Astrocyte of the cerebellum (primary cell): ENCODE measurements at regions not wholly inside any gene's neighbourhood (a gene's known extent, or its start where the extent isn't known, plus 50 kb on each side); places are given as distances from the start of the nearest gene placed in this dataset.

Source experiments
- DNase-seq: peaks from one replicate; pipeline ENCODE4 v3.0.0-alpha.2; 2011; ENCODE audit warnings: low read depth
- H3K4me3 ChIP-seq: 2 replicates; pipeline ENCODE4 v1.5.1; 2011; ENCODE audit warnings: mild to moderate bottlenecking, low read depth, low read length, moderate library complexity
- in situ Hi-C: cut with HindIII; loops from 2 replicates; pipeline ENCODE4 v1.10.0; 2017; ENCODE audit warnings: low sequenced_read_pairs
- TF ChIP-seq, protein P1 (sequence below): IDR thresholded peaks from 2 replicates; pipeline ENCODE4 v1.5.1; 2012; ENCODE audit warnings: low read length, low read depth, moderate library complexity, mild to moderate bottlenecking; ENCODE audit errors: missing control alignments

DNA sequence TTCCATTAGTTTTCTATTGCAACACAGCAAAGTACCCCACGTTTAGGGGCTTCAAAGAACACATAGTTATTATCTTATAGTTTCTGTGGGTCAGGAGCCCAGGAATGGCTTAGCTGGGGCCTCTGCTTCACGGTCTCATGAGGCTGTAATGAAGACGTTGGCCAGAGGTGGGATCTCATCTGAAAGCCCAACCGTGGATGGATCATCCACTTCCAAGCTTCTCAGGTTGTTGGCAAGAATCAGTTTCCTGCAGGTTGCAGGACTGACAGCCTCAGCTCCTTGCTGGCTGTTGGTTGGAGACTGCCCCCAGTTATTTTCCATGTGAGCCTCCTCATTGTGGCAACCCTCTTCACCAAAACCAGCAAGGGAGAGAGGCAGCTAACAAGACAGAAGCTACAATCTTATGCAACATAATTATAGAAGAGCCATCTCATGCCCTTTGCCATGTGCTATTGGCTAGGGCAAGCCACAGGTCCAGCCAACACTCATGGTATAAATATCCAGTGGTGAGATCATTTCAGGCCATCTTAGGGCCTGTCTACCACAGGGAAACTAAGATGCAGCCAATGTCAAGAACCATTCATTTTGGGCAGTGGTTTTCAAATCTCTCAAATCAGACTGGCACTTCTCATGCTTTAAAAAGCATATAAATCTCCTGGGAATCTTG, 452.4 kb downstream of the MED13L start:
- DNase-seq: no peak
- no peak overlapping the region for H3K4me3 ChIP-seq
- TF ChIP-seq, protein P1, sequence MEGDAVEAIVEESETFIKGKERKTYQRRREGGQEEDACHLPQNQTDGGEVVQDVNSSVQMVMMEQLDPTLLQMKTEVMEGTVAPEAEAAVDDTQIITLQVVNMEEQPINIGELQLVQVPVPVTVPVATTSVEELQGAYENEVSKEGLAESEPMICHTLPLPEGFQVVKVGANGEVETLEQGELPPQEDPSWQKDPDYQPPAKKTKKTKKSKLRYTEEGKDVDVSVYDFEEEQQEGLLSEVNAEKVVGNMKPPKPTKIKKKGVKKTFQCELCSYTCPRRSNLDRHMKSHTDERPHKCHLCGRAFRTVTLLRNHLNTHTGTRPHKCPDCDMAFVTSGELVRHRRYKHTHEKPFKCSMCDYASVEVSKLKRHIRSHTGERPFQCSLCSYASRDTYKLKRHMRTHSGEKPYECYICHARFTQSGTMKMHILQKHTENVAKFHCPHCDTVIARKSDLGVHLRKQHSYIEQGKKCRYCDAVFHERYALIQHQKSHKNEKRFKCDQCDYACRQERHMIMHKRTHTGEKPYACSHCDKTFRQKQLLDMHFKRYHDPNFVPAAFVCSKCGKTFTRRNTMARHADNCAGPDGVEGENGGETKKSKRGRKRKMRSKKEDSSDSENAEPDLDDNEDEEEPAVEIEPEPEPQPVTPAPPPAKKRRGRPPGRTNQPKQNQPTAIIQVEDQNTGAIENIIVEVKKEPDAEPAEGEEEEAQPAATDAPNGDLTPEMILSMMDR: no peak
- in situ Hi-C loops: no loop called here

DNA sequence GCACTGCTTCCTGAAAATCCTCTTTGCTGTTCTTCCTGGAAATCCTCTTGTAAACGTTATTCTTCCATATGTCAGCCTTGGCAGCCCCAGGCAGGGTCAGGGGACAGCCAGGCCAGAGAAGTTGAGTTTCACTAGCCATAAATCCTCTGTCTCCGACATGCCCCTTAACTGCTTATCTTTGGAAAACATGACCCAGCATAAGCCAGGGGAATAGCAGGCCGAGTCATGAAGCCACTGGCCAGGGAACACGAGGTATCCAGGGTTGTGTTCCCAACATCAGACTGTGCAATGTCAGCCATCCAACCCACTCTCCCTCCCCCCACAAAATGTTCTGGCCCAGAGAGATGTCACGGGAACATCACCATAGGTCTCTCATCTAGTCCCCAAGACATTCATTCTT, 453.9 kb downstream of the MED13L start:
- TF ChIP-seq, protein P1: no peak
- in situ Hi-C loops: no loop called here
- no peak overlapping the region for H3K4me3 ChIP-seq
- no peak for DNase-seq

DNA sequence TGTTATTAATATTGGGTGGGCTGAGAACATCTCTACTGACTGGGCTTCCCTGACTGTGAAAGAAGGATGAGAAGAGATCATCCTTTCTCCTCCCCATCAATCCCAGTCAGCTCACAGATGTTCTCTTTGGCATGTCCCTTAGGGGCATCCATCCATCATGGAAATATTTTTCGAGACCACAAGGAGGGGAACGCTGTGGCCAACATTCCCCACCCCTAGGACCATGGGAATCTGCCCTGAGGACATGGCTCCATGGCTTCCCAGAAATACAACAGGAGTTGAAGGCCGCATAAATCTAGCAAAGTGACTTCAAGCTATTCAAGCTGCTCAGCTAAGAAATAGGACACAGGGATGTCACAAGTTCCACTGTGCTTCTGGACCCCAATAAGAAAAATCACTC, 456.8 kb downstream of the MED13L start:
- in situ Hi-C loops: no loop called here
- TF ChIP-seq, protein P1: no peak
- no peak for DNase-seq

DNA sequence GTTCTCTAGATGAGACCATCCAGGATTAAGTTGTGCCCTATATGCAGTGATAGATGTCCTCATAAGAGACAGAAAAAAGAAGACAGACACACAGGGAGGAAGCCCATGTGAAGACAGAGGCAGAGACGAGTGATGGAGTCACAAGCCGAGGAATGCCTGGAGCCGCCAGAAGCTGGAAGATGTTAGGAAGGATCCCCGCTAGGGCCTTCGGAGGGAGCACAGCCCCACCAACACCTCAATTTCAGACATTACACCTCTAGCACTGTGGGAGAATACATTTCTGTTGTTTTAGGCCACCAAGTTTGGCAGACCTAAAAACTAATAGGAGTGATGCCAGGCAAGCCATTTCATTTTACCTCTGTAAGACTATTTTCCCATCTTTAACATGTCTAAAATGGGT, 458.5 kb downstream of the MED13L start:
- TF ChIP-seq, protein P1: no peak
- DNase-seq: no peak
- no peak overlapping the region for H3K4me3 ChIP-seq
- in situ Hi-C loops: no loop called here

More for the DNA sequence above, 456.8 kb downstream of the MED13L start:
- no peak overlapping the region for H3K4me3 ChIP-seq

DNA sequence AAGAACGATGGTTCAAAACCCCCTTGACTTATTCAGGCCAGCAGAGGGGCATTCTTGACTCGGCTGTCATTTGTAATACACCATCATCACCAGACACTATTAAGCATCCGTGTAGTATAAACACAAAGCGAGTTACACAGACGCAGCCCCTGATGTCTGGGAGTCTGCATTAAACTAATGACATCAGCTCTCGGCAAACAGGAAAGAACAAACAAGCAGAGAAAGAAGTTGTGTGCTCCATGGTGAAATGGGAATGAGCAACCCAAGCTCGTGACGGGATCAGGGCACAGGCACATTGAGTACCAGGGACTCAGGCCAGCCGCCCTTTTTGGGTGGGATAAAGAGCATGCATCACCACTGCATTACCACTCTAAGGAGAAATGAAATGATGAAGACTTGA, 460.1 kb downstream of the MED13L start:
- TF ChIP-seq, protein P1: no peak
- H3K4me3 ChIP-seq: no peak overlapping the region
- no peak for DNase-seq
- in situ Hi-C loops: no loop called here

DNA sequence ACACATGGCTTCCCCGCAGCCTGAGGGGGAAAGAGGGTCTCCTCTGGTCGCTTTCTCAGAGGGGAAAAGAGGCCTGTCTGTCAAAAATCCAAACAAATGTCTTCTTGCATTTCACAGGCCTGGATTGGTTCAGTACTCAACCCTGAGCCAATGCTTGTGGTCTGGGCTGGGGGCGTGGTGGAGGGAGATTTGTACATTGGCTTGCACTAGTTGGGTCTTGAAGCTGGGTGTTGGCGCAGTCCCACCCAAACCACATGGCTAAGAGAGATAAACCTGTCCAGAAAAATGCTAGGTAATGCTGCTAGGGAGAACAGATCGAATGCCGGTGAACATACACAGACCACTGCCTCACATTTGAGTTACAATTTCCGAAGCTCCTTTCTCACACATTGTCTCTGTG, 461.6 kb downstream of the MED13L start:
- H3K4me3 ChIP-seq: no peak overlapping the region
- TF ChIP-seq, protein P1: no peak
- DNase-seq: no peak
- in situ Hi-C loops: no loop called here
